ENCODE measurements at regions not wholly inside any gene's neighbourhood (a gene's known extent, or its start where the extent isn't known, plus 50 kb on each side); places are given as distances from the start of the nearest gene placed in this dataset.
A peak's percentile ranks its signal among the peaks of the same experiment; 100 is the strongest.

DNA sequence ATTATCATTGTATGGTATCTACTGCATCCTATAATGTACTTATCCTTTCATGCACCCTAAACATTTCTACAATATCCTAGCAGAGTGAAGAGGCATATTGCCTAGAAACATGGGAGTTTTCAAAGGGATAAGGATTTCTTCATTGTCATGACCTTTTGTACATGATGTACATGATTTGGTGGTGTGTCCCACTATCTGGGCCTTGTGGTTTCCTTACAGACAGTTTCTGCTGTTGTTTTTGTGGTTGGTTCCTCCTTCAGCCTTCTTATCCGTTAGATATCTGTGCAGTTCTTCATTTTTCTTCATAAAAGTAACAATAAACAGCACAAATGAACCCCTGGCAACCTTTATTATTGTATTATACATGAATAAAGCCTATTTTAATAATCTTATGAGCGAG, 70.4 kb upstream of the BACH1 start:
- no peak for DNase-seq

DNA sequence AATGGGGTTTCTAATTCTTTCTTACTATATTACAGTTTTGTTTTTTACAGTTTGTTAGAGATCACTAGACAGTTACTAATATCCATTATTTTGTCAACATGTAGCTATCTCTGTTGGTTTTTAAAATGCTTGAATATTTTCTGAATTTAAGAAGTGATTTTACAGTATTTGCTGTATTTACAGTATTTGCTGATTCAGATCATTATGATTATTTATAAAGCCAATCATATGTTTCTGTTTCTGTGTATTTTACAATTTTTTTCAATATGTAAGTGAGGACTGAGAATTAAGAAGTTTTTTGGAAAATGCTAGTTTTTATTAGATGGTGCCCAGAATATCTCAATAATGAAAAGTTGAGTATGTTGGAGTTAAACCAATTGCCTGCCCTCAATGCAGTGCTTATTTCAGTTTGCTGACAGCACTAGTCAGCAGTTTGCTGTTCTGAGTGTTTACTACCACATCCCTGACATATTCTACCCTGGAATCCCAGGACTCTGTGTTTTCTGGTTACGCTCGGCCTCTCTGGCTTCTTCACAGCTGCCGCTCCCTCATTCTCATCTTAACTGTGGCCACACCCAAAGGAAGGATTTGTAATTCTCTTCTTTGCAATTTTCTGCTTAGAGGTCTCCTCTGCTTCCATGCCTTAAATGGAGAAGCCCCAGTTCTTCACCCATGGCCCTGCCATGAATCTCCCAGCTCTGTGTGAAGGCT, 68.0 kb upstream of the BACH1 start:
- no peak for DNase-seq

GRCh38 chr21:29231756-29232529, 66.8 kb upstream of the BACH1 start:
- no peak for DNase-seq

- DNase-seq, result no peak
Observed at GRCh38 chr21:29232530-29233255, 66.0 kb upstream of the BACH1 start.

DNA sequence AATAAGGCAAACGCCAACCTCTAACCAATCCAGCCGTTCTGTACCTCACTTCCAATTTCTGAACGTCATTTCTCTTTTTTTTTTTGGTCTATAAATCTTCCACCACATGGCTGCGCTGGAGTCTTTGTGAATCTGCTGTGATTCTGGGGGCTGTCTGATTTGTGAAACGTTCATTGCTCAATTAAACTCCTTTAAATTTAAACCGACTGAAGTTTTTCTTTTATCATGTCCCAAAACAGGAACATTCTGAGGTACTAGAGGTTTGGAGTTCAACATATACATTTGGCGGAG, 65.5 kb upstream of the BACH1 start:
- DNase-seq, result peak; percentile 59

GRCh38 chr21:29233611-29234540, 64.8 kb upstream of the BACH1 start:
- DNase-seq, result no peak

DNA sequence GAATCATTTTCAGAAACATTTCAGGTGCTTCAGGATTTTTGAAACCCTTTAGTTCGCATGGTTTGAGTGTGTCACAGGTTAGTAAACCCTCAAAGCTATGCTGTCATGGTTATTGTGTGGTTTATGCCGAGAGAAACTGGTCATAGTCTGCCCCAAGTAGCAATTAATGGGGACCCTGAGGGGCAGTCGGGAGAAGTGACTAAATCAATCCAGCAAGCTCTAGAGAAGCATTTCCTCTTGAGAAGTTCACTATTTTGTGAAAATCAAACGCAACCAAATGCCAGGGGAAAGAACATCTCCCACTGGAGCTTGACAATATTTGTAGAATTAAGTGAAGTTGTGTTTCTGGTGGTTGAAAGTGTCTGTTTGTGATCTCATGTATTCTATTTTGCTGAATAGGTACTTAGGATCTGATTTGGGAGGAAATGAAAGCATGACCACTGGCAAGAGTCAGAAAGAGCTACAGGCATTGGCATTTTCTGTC, 63.0 kb upstream of the BACH1 start:
- no peak for DNase-seq

- DNase-seq, result no peak
Observed at GRCh38 chr21:29236201-29236600, 62.5 kb upstream of the BACH1 start.

DNA sequence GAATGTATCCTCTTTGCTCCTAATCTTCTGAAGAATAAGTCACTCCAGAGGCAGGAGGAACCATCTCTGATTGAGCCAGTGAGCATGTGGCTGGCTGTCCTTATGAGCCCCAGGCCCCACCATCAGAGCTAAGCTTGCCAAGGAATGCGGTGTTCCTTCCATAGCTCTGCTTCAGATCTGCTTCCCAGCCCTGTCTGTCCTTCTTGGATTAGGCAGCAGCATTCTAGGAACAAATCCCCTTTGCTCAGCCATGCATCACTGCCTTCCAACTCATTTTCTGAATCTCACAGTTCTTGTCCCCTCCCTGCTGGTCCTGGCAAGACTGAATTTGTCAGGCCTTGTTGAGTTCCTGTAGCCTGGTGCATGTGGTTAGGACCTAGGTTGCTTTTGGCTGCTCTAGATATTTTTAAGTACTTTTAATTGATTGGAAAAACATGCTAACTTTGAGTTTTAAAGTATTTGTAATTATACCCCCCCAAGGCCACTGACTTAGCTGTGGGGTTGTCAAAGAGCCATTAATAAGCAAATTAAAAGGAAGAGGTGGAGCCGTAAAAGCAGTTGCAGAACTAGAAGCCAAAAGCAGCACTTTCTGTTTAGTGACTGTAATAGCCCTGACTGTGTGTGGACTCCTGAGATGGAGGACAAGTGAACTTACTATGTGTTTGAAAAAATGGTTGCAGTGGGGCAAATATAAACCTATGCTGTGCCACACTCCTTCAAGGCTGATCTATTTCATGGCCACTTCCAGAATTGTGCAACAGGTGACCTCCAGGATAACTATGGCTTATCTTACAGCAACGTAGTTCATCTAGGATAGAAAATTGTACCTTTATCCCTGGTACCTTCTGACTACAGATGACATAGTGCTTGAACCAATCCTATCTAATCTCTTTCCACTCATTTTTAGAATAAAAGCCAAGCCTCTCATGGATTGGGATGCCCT, 61.3 kb upstream of the BACH1 start:
- no peak for DNase-seq

GRCh38 chr21:29238053-29238966, 60.4 kb upstream of the BACH1 start:
- peak; percentile 70 for DNase-seq

GRCh38 chr21:29238967-29239290, 59.8 kb upstream of the BACH1 start:
- no peak for DNase-seq

GRCh38 chr21:29240136-29240535, 58.6 kb upstream of the BACH1 start:
- no peak for DNase-seq

DNA sequence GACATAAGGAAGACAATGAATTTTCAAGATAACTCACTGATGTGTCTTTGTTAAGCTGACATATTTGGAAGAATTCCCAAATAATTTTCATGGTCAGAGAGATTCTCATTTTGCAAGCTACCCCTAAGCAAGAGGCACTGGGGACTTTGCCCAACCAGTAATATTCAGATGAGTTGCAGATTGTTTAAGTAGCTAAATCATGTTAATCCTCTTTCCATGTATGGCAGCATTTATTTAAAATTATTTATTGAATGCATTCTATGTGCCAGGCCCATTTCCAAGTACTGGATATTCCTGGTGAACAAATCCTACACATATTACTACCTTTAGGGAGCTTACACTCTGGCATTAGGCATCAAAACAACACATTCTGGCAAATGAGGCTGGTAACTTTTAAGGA, 56.5 kb upstream of the BACH1 start:
- no peak for DNase-seq

- no peak for DNase-seq
Observed at GRCh38 chr21:29243188-29243587, 55.5 kb upstream of the BACH1 start.

- no peak for DNase-seq
Observed at GRCh38 chr21:29245104-29245643, 53.5 kb upstream of the BACH1 start.

- no peak for DNase-seq
Observed at GRCh38 chr21:29245863-29246262, 52.9 kb upstream of the BACH1 start.

DNA sequence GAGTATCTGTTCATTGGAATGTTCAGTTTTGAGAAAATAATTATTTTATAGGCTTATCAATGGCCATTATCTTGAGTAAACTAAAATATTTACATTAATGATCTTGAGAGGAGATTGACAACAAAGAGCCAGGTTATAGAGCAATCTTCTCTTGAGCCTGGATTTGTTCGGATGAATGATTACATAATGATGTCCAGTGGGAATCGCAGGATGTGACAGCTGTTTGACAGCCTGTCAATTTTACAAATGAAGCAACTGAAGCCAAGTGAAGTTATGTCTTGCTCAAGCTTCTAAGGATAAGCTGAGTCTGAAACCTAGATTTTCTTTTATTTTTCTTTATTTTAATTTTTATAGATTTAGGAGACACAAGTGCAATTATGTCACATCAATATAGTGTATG, 52.1 kb upstream of the BACH1 start:
- DNase-seq, result no peak

DNA sequence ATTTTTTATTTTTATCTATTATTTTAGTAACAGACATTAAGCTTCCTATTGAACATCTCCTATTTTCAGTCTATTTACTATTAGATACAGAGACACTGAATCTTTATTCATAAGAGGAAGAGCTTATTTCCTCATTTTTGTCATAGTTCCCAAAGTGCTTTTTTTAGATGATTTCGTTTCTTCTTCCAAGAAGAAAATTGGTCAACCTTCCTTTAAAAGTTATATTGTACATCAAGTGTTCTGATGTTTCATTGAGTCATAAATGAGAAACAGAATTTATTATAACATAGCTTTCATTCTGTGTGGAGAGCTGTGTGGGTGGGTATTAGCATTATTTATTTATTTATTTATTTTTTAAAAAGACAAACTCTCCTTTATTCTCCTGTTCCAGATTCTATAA, 50.6 kb upstream of the BACH1 start:
- DNase-seq, result no peak
